ENCODE measurements at regions not wholly inside any gene's neighbourhood (a gene's known extent, or its start where the extent isn't known, plus 50 kb on each side); places are given as distances from the start of the nearest gene placed in this dataset.

GRCh38 chr16:6926341-6926740 is 406.3 kb upstream of the RBFOX1 start:
- Histone ChIP-seq H3K9me3 (peaks cover 0 to 3% of the 10 kb centered on the region in 2 donors), H3K36me3 (no peaks in the 10 kb centered on the region), H3K4me1 (no peaks in the 10 kb centered on the region), H3K27ac (no peak overlapping the region), H3K27me3 (no peaks in the 10 kb centered on the region), H3K4me3 (no peak overlapping the region)
- in situ Hi-C loops (cut with MboI; ENCODE audit: low pct_ligation_motif_present in 1 of 4, low pct_unique_long_range_greater_than_20kb in 1 of 4, low sequenced_read_pairs in 3 of 4) (no loop called here), intact Hi-C loops (cut with DNase I; ENCODE audit: low total_unique reads) (no loop called here)
- 24 to 63% methylated on average over 3 to 6 of the region's 6 CpGs for WGBS, 2 donors (ENCODE audit: low coverage in 1 of 2)
- DNase-seq, result no peak
- no peak for TF ChIP-seq POLR2AphosphoS5 (IDR thresholded peaks at IDR 0.05)
- TF ChIP-seq EP300 (IDR thresholded peaks at IDR 0.05; ENCODE audit: low read depth), result no peak
- no peak for TF ChIP-seq POLR2A (IDR thresholded peaks at IDR 0.05)
- TF ChIP-seq, protein P1, sequence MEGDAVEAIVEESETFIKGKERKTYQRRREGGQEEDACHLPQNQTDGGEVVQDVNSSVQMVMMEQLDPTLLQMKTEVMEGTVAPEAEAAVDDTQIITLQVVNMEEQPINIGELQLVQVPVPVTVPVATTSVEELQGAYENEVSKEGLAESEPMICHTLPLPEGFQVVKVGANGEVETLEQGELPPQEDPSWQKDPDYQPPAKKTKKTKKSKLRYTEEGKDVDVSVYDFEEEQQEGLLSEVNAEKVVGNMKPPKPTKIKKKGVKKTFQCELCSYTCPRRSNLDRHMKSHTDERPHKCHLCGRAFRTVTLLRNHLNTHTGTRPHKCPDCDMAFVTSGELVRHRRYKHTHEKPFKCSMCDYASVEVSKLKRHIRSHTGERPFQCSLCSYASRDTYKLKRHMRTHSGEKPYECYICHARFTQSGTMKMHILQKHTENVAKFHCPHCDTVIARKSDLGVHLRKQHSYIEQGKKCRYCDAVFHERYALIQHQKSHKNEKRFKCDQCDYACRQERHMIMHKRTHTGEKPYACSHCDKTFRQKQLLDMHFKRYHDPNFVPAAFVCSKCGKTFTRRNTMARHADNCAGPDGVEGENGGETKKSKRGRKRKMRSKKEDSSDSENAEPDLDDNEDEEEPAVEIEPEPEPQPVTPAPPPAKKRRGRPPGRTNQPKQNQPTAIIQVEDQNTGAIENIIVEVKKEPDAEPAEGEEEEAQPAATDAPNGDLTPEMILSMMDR (IDR thresholded peaks at IDR 0.05), result no peak

DNA sequence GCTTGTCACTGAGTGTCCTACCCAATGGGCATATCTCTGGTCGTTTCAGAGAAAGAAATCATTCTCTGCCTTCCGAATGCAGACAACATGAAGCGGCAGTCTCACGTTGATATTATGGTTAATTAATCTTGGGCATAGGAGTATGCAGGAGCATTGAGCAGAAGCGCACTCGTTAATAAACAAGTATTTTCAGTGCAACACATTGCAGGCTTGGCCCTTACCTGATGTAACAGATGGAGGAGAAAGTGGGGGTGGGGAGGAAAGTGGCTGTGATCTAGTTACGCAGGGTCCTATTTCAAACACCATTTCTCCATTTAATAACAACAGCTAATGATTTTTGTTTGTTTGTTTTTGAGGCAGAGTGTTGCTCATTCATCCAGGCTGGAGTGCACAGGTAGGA is 414.0 kb upstream of the RBFOX1 start:
- Histone ChIP-seq H3K36me3 (no peaks in the 10 kb centered on the region), H3K4me3 (no peak overlapping the region), H3K27me3 (no peaks in the 10 kb centered on the region), H3K9me3 (no peaks in the 10 kb centered on the region), H3K4me1 (no peaks in the 10 kb centered on the region), H3K27ac (no peak overlapping the region)
- 85 to 92% methylated on average over 6 to 7 of the region's 7 CpGs for WGBS, 2 donors (ENCODE audit: low coverage in 1 of 2)
- DNase-seq, result no peak
- intact Hi-C loops (cut with DNase I; ENCODE audit: low total_unique reads), result no loop called here
- TF ChIP-seq EP300 (IDR thresholded peaks at IDR 0.05; ENCODE audit: low read depth) (no peak), POLR2AphosphoS5 (IDR thresholded peaks at IDR 0.05) (no peak), POLR2A (IDR thresholded peaks at IDR 0.05) (no peak)
- in situ Hi-C loops (cut with MboI; ENCODE audit: low pct_ligation_motif_present in 1 of 4, low pct_unique_long_range_greater_than_20kb in 1 of 4, low sequenced_read_pairs in 3 of 4), result no loop called here

DNA sequence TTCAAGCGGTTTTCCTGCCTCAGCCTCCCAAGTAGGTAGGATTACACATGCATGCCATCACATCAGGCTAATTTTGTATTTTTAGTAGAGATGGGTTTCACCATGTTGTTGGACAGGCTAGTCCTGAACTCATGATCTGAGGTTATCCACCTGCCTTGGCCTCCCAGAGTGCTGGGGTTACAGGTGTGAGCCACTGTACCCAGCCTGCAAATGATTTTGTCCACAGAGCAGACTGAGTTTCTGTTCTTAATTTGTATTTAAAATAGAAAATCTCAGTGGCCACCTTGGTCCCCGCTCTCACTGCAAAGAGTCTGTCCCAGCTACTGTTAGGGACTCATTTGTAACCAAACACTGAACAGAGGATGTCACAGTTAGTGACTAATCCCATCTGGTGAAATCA is 415.7 kb upstream of the RBFOX1 start:
- no peak for DNase-seq
- in situ Hi-C loops (cut with MboI; ENCODE audit: low pct_ligation_motif_present in 1 of 4, low pct_unique_long_range_greater_than_20kb in 1 of 4, low sequenced_read_pairs in 3 of 4), result no loop called here
- TF ChIP-seq, protein P1 (IDR thresholded peaks at IDR 0.05), result no peak
- TF ChIP-seq EP300 (IDR thresholded peaks at IDR 0.05; ENCODE audit: low read depth), result no peak
- no peak for TF ChIP-seq POLR2AphosphoS5 (IDR thresholded peaks at IDR 0.05)
- no peak for TF ChIP-seq POLR2A (IDR thresholded peaks at IDR 0.05)
- H3K4me1 ChIP-seq, result no peaks in the 10 kb centered on the region
- no peaks in the 10 kb centered on the region for H3K36me3 ChIP-seq
- H3K9me3 ChIP-seq, result no peaks in the 10 kb centered on the region
- no peaks in the 10 kb centered on the region for H3K27me3 ChIP-seq
- no peak overlapping the region for H3K27ac ChIP-seq
- intact Hi-C loops (cut with DNase I; ENCODE audit: low total_unique reads), result no loop called here
- WGBS, 2 donors (ENCODE audit: low coverage in 1 of 2), result 78% methylated on average over 2 of the region's 2 CpGs; no CpG with 5 or more reads in 1 of the 2 donors
- no peak overlapping the region for H3K4me3 ChIP-seq

- Histone ChIP-seq H3K9me3 (no peaks in the 10 kb centered on the region), H3K27ac (no peak overlapping the region), H3K27me3 (no peaks in the 10 kb centered on the region), H3K4me1 (no peaks in the 10 kb centered on the region), H3K36me3 (no peaks in the 10 kb centered on the region), H3K4me3 (no peak overlapping the region)
- intact Hi-C loops (cut with DNase I; ENCODE audit: low total_unique reads) (no loop called here), in situ Hi-C loops (cut with MboI; ENCODE audit: low pct_ligation_motif_present in 1 of 4, low pct_unique_long_range_greater_than_20kb in 1 of 4, low sequenced_read_pairs in 3 of 4) (no loop called here)
- WGBS, 2 donors (ENCODE audit: low coverage in 1 of 2), result 77 to 80% methylated on average over 1 to 3 of the region's 5 CpGs
- no peak for TF ChIP-seq EP300 (IDR thresholded peaks at IDR 0.05; ENCODE audit: low read depth)
- TF ChIP-seq POLR2A (IDR thresholded peaks at IDR 0.05), result no peak
- TF ChIP-seq, protein P1 (IDR thresholded peaks at IDR 0.05), result no peak
- TF ChIP-seq POLR2AphosphoS5 (IDR thresholded peaks at IDR 0.05), result no peak
- no peak for DNase-seq
These were observed 419.1 kb upstream of the RBFOX1 start for GRCh38 chr16:6913566-6913965.

GRCh38 chr16:6910301-6910700 is 422.3 kb upstream of the RBFOX1 start:
- WGBS, 2 donors (ENCODE audit: low coverage in 1 of 2), result 21 to 50% methylated on average over 1 to 5 of the region's 5 CpGs
- no peaks in the 10 kb centered on the region for H3K27me3 ChIP-seq
- intact Hi-C loops (cut with DNase I; ENCODE audit: low total_unique reads), result no loop called here
- H3K36me3 ChIP-seq, result no peaks in the 10 kb centered on the region
- no peak overlapping the region for H3K27ac ChIP-seq
- no peak for DNase-seq
- H3K4me1 ChIP-seq, result no peaks in the 10 kb centered on the region
- TF ChIP-seq POLR2A (IDR thresholded peaks at IDR 0.05) (no peak), POLR2AphosphoS5 (IDR thresholded peaks at IDR 0.05) (no peak), EP300 (IDR thresholded peaks at IDR 0.05; ENCODE audit: low read depth) (no peak)
- TF ChIP-seq, protein P1 (IDR thresholded peaks at IDR 0.05), result no peak
- no peak overlapping the region for H3K4me3 ChIP-seq
- in situ Hi-C loops (cut with MboI; ENCODE audit: low pct_ligation_motif_present in 1 of 4, low pct_unique_long_range_greater_than_20kb in 1 of 4, low sequenced_read_pairs in 3 of 4), result no loop called here
- H3K9me3 ChIP-seq, result no peaks in the 10 kb centered on the region

All from transverse colon (tissue), 4 donors.